ENCODE measurements at regions not wholly inside any gene's neighbourhood (a gene's known extent, or its start where the extent isn't known, plus 50 kb on each side); places are given as distances from the start of the nearest gene placed in this dataset.

GRCh38 chrX:40377684-40378083, 203.1 kb upstream of the ATP6AP2 start:
- TF ChIP-seq POLR2A (IDR thresholded peaks at IDR 0.05) (no peak), CTCF (IDR thresholded peaks at IDR 0.05 in 4 of 5, conservative IDR thresholded peaks at IDR 0.05 in 1 of 5) (no peak)
